Stimulated activated CD4-positive, alpha-beta T cell treated with anti-CD3 and anti-CD28 coated beads, TNF-alpha, amount 100 ng/mL, for 4 hours (primary cell): ENCODE measurements at regions not wholly inside any gene's neighbourhood (a gene's known extent, or its start where the extent isn't known, plus 50 kb on each side); places are given as distances from the start of the nearest gene placed in this dataset.

Experiments
- DNase-seq, 3 experiments: peaks; one replicate each; pipeline ENCODE4 v3.0.0-alpha.2; 2020; ENCODE audit warnings: low read depth in 3 of 3

DNA sequence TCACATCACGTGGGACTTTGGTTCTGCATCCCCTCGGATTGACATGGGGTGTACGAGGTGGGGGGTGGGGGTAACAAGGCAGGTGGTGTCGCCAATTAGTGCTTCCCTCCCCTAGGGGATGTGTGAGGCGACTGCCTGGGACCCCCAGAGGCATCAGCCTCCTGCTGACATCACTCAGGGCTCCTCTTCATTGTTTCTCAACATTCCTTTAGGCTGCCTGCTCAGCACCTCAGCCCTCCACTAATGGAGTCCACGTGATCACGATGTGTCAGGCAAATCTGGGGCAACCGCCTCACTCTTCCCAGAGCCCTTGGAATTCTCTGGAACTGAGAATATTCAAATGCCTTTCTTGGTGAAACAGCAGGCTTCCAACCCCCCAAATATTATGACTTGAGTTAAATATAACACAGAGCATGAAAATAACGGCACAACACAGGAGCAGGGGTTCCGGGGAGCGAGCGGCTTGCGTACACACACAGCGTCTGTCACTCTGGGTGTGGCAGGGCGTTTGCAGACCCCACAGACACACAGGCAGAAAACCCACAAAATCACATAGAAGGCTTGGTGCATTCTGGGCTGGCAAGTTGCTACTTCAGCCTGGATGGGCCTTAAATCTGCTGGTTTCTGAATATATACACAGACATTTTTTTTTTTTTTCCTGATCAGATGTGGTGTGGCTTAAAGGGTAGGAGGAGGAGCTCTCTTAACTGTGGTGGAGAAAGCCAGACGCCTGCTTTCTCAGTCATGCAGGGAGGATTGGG, 170.1 kb upstream of the CADM1 start:
- DNase-seq: no peak

DNA sequence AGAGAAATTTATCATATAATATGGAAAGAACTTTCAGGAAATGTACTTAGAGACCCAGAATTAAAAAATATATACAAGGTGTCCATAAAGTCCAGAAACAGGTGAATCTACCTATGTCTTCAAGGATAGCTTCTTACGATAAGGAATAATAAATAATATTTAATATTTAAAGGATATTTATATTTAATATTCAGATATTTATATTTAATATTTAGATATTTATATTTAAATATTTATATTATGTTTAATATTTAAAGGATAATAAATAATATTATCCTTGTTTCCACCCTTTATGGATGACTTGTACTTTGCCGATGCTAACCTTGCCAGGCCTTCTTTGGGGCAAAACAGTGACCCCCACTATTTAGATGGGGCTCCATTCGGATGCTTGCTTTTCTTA, 169.5 kb upstream of the CADM1 start:
- DNase-seq: no peak

DNA sequence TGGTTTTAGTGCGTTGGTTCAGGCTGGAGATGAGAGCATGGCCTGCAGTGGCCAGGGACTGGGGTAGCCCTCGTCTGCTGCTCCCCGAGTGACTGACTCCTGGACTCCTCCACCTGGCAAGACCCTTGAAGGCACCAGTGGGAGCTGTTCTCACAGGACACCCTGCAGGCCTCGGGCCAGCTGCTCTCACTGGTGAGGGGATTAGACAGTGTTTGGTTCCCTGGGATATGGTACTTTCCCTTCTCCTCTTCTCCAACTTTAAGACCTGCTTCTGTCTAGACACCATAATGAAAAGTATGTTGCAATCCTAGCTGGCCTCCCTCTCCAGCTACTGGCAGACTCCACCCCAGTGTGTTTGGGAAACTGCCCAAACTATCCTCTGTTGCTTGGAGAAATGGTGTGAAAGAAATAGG, 168.8 kb upstream of the CADM1 start:
- no peak for DNase-seq

DNA sequence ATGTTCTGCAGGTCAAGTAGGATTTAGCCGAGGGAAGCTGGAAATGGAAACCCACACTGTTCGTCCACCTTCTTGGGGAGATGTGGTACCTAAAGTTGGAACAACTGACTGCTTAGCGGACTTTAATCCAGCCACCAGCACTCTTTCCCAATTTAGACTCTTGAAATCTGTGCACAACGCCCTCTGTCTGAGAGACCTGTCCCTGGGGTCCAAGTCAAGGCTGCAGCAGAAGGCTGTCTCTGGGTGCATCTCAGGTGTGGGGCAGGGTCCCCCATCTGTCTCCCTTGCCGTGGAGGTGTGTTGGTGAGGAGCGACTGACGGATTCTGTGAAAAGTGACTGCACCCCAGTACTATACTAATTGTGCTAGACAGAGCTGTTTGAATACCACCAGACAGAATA, 168.2 kb upstream of the CADM1 start:
- DNase-seq: no peak

DNA sequence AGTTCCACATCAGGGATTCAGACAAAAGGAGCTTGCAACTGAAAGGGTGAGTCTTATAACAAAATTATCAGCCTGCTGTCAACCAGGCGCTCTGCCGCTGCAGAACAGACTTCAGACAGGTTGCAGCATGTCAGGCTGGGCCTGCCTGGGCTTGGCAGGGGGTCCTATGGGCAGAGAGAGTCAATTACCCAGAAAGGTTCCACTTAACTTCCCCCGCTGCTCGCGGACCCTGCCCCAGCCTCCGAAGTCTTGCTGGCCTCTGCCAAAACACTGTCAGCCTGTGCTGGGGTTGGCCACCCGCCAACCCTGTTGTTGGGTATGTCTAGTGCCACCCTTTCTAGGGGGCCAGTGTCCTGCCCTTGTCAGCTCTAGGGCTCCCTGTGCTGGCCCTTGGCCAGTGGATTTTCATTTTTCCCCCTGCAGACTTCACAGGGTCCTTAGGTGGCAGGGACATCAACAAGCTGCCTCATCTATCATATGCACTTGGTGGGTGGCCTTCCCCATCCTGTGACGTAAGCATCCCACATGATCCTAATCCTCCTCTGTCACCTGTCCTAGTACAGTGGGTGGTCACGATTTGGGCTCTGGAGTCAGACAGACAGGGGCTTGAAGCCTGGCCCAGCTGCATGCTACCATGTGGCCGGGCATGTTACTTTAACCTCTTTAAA, 166.5 kb upstream of the CADM1 start:
- DNase-seq: no peak

DNA sequence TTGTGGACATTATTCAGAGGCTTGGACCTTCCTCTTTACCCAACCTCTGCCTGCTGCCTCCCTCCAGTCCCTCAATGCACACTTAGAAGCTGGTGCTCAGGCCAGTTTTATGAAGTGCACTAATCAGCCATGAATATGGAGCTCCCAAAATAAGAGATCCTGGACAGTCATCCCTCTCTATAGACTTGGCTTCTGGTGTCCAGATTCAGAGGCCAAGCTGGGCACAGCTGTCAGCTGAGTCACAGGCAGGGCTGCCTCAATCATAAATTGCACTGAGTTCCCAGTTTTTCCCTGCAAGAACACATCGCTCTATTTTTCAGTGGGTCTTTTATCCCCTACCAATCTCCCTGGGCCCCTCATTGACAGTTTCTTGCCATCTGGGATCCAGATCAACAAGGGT, 161.7 kb upstream of the CADM1 start:
- no peak for DNase-seq

DNA sequence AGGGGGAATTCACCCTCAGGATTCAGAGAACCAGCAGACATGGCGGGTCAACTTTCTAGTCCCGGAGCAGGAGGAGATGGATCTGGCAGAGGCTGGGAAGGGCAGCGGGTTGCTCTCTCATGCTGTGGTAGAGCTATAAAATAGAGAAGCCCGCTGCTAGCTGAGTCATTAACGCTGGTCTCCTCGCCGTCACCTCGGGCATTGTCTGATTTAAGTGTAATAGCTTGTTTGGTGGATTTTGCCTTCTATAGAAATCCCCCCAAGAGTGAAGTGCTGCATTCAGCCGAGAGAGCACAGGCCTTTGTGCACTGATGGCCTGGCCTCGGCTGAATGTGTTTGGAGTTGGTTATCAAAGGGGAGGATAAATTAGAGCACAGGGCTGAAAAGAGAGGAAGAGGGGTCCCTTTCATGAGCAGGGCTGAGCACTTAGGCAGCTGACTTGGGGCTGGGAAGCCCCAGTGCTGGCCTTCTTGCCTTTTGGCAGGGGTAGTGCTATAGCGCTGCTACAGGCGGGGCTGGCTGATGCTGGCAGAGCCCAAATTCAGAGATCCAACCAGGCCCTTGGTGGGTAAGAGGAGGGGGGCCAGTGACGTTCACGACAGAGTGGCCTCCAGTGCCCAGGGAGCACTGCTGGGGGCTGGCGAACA, 161.1 kb upstream of the CADM1 start:
- no peak for DNase-seq

DNA sequence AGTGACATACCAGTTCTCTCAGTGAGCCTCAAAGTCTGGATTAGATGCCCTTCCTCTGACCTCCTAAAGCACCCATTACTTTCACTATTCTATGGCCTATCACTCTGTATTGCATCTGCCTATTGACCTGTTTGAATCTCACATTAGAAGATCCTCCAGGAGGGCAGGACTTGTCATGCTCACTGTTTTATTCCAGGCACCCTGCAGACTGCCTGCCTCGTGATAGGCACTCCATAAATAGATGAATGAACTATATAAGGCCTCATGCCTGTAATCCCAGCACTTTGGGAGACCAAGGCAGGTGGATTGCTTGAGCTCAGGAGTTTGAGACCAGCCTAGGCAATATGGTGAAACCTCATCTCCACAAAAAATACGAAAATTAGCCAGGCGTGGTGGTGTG, 160.1 kb upstream of the CADM1 start:
- no peak for DNase-seq

DNA sequence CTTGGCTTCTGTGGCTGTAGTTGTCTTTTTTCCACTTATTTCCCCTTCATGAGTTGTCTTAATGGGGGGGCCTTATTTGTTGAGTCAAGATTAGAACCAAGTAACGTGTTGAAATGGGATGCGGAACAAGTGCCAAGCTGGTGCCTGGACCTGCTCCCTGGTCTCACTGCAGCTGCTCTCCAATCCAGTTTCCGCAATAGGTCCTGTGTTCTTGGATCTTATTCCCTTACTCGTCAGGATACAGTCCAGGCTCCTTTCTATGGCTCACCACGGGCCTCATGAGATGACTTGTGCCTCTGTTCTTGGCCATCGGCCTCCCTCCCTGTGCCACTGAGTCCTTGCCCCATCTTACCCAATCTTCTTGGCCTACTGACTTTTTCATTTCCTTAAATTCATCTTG, 159.6 kb upstream of the CADM1 start:
- no peak for DNase-seq

DNA sequence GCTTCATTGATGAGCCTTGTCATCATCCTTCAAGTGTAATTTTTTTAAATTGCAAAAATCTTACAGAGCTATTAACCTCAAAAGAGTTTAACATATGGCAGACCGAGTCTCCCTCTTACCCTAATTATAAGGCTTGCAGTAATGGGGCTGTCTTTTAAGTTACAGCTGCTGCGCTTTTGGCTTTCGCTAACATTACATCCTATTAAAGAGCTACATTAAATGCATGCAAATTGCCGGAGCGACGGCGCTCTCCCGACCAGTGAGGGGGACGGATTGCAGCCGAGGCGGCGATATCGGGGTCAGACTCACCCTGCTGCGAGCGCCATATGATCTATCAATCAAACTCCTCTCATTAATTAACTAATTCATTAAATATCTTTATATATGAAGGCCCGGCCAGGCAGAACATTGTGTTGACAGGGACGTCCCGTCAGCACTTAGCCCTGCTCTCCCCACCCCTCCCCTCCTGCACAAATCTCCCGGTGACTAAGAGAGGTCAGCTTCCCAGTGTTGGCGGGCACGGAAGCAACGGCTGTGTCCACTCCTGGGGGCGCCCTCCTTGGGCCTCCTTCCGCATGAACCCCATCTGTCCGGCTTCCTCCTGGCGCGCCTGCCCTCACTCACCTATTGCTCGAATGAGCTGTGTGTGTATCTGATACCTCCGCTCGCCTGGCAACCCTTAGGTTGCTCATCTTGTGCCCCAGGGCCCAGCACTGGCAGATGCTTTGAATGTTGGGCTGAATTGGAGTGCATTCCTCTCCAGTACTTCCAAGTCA, 156.0 kb upstream of the CADM1 start:
- DNase-seq: no peak

DNA sequence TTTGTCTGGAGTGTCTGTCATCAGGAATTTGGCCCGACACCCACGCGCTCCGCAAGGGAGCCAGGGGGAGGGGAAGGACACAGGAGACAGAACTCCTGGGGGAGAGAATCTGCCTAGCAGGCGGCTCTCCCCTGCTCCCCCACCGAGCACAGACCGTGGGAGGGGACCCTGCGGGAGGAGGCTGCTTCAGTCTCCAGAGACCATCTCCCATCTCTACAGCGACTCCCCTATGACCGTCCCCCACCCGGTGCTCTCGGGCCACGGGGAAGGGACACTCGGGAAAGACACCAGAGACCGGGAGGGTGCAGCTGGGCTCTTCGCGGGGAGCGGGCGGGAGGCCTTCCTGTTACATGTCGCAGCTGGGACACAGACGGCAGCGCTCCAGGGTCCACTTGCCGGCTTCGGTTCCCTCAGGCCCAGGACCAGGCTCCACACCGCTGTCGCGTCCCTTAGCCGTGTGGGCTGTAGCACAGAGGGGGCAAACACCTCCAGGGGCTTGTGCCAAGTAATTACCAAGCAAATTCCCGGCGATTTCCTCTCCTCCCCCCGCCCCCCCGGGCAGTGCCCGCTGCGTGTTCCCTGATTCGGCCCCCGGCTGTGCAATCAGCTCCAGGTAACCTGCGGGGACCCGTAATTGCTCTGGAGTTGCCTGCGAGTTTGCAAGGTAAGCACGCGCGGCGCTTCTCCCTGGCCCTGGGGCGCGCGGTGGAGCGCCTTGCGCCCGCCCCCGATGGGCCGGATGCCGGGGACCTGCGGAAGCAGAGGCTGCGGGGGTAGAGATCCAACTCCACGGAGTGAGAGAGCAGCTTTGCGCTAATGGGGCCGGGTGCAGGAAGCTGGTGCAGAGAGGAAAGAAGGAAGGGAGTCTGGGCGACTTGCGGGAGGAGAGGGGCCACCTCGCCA, 155.1 kb upstream of the CADM1 start:
- DNase-seq: no peak

DNA sequence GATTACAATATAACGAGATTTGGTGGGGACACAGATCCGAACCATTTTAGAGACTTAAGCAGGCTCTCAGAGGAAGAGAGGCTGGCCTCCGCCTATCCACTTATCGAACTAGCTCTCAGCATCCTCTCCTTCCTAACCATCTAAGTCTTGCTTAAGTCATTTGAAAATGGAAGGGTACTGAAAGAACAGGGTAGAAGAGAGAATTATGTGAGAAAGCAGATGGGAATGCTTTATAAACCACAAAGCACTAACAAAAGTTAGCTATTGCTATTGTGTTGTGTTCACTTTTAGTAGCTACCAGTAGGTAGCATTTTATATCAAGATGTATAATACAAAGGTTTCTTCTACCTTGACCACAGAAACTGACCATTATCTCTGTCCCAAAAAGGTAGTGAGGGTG, 153.4 kb upstream of the CADM1 start:
- no peak for DNase-seq

DNA sequence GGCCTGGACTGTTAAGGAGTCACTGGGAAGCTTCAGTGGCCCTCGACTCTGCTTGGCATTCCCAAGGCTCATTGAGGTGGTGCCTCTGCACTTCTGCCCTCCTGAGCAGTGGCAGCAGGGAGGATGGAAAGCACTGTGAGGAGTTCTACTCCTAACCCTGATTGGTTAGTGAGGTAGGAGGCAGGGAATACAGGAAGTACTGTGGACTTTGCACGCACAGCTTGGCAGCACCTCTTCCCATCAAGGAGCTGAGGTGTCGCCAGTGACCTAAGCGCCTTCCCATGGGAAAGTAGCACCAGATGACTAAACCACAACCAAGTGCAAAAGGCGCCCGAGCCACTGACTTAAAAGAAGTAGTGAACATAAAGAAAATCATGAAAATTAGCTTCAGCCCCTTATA, 152.5 kb upstream of the CADM1 start:
- no peak for DNase-seq

DNA sequence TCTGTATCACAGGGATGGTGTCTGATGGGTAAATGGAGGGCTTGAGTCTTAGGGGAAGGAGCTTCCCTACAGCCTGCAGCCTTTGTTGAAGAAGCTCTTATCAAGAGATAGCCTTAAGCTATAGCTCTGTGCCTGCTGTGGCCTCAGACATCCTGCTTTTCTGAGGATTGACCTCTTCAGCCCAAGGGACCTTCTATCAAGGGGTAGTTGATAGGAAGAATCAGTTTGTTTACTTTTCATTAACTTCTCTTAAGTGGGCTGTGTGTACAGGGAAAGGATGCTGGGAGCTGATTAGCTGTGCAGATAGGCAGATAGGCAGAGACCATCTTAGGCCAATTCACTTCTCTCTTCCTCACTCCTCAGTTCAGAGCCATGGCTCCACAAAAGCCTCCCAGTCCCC, 151.8 kb upstream of the CADM1 start:
- DNase-seq: no peak

DNA sequence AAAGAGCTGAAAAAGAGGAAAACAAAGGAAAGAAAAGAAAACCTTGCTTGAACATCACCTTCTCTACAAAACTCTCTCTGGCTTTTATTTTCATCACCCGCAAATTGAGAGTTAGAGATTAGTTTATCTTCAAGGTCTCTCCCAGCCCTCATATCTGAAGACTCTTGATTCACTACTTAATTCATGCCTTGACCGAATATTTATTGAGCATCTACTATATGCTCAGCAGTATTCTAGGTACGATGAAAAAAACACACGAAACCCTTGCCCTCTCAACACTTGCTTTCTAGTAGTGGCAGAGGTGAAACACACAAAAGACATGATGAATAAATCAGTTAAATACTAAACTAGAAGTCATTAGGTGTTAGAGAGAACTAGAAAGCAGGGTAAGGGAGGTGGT, 150.6 kb upstream of the CADM1 start:
- no peak for DNase-seq

DNA sequence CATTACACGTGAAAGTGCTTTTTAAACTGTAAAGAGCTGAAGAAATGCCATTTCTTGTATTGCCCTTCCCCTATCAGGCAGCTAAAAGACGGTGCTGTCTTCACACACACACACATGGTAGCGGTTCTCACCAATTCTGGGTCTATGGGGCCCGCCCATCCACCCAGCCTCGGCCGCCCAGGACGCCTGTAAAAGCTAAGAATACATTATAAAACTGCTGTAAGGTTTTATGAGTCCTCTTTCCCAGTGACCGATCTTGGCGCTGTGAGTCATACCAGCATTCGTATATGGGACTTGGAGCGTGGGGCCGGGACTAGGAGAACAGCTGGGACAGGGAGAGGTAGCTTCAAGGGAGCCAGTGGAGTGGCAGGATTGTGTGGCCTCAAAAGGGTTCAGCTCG, 149.7 kb upstream of the CADM1 start:
- no peak for DNase-seq

DNA sequence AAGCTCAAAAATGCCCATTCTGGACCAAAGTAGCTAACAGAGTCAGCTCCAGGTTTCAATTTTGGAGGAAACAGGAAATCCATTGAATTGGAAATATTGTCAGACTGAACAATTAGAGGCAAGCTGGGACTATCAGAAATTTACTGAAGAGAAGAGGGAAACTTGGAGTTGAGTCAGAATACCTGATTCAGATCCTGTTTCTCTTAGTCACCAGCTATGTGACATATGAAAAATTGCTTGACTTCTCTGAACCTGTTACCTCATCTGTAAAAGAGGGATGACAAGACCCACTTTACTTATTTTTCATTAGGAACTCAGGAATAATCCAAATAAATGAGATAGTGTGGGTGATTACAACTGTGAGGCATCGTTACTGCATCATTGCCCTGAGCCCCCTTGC, 148.9 kb upstream of the CADM1 start:
- no peak for DNase-seq

DNA sequence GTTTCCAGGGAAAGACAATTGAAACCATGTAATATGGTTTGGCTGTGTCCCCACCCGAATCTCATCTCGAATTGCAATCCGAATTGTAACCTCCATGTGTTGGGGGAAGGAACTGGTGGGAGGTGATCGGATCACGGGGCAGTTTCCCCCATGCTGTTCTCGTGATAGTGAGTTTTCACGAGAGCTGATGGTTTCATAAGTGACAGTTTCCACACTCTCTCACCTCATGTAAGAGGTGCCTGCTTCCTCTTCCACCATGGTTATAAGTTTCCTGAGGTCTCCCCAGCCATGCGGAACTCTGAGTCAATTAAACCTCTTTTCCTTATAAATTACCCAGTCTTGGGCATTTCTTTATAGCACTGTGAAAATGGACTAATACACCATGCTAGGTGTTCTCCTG, 148.3 kb upstream of the CADM1 start:
- no peak for DNase-seq

DNA sequence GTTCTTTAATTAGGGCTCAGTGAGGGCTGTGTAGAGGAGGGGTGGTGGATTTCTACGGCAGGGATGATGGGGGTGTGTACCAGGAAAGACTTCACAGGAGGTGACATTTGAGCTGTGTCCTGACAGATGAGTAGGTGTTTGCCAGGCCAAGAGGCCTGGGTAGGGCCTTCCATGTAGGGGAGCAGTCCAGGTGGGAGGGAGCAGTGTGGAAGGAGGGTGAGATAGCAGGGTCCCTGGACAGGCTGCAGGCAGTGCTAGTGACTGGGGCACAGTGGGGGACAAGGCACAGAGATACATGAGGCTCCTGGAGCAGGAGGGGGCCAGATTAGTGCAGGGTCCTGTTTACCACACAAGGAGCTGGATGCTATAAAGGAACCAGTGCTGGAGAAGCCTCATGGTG, 147.9 kb upstream of the CADM1 start:
- DNase-seq: no peak

DNA sequence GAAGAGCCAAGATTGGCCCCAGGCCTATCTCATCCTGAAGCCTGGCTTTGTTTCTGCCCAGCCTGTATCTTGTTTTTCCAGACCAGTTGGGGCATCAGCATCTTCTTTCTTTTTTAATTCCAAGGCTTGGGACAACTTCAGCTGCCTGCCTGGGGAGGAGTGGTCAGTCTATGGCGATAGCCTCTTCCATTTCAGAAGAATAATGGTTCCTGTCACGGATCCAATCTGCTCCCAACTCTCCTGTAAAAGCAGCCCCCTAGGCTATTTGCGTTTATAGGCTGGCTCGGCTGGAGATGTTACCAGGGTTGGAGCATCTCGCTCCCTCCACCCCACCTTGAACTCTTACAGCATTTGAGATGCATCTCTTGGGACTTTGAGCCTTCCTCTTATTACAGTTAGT, 145.2 kb upstream of the CADM1 start:
- no peak for DNase-seq

DNA sequence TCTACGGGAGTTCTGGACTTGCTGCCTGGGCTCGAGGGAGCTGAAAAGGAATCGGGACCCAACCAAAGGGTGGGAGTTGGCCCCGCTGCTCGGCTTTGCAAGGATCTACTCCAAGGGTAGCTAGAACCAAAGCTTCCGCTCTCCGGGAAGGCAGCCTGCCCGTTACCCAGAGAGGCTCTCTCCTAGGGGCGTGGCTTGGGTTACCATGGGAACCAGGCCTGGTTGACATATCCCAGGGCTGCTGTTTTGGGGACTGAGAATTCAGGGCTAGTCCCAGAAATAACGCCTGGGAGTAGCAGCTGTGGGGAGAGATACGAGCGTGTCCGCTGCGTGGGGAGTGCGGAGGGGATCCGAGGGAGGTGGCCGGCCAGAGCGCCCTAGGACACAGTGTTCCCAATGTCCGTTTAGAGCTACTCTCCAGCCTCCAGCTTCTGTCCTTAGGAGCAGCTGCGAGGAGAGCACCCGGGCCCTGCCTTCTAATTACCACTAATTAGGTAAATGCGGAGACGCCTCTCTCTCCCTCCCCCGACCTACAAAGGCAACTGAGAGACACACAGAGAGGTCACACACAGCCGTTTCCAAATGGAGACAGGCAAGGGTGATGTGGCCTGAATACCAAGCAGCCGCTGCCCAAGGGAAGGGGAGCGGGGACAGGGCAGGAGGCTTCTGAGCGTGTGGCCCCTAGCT, 141.6 kb upstream of the CADM1 start:
- DNase-seq: no peak
